Transverse colon (tissue), 4 donors: ENCODE measurements at regions not wholly inside any gene's neighbourhood (a gene's known extent, or its start where the extent isn't known, plus 50 kb on each side); places are given as distances from the start of the nearest gene placed in this dataset.

Source experiments
- CTCF ChIP-seq, 5 experiments: fragments of 200-600 bp in 3 of 5; fragments of 450-650 bp in 2 of 5; sonication (generic) in 3 of 5; IDR thresholded peaks; 1 replicate in 2 of 5; 2 replicates in 3 of 5; pipeline ENCODE4 v1.5.1; 2016 to 2017; ENCODE audit warnings: antibody characterized with exemption in 5 of 5, inconsistent platforms in 3 of 5, mild to moderate bottlenecking in 2 of 5, moderate library complexity in 1 of 5
- POLR2A ChIP-seq: fragments of 450-650 bp; IDR thresholded peaks from one replicate; pipeline ENCODE4 v1.6.1; 2016; ENCODE audit warnings: antibody characterized with exemption, mild to moderate bottlenecking, moderate library complexity
- POLR2AphosphoS5 ChIP-seq, 3 donors: sonication (generic); formaldehyde crosslinking; IDR thresholded peaks; one replicate each; pipeline ENCODE4 v1.6.1; 2016; ENCODE audit warnings: antibody characterized with exemption in 3 of 3

- TF ChIP-seq CTCF (IDR thresholded peaks at IDR 0.05) (no peak), POLR2AphosphoS5 (IDR thresholded peaks at IDR 0.05) (no peak), POLR2A (no peak)
Observed at GRCh38 chr13:81138353-81138980, 797.5 kb upstream of the SPRY2 start.
